ENCODE measurements at regions not wholly inside any gene's neighbourhood (a gene's known extent, or its start where the extent isn't known, plus 50 kb on each side); places are given as distances from the start of the nearest gene placed in this dataset.
A peak's percentile ranks its signal among the peaks of the same experiment; 100 is the strongest.

DNA sequence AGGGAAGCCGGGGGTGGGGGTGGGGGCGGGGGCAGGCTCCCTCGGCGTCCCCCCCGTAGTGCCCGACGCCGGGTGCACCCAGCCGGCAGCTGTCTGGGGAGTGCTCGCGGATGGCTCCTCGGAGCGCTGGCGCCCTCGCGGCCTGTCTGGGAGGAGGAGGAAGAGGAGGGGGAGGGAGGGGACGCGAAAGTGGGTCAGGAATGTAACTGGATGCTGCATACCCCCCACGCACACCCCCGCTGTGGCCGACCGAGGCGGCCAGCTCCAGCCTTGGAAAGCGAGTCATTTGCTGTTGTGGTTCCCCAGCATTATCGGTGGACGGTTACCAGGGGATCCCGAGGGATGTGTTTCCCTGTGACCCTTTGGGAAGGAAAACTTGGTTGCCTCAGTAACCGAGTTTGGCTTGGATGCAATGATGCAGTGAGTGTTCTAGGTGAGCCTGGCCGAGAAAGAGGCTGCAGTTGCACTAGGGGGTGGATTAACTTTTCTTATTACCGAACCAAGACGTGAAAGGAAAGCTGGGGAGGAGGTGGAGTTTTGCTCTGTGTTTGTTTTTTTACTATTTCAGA lies 55.2 kb upstream of the RREB1 start:
- ATAC-seq, result no peak
- DNase-seq (ENCODE audit: extremely low read depth in 1 of 4, low spot score in 3 of 4), result no peak
- no peak for FAIRE-seq
- Histone ChIP-seq H4K20me1 (replicated peaks; ENCODE audit: control insufficient read depth, insufficient read depth, low read length) (no peaks in the 10 kb centered on the region), H3K36me3 (ENCODE audit: control insufficient read depth, insufficient read depth, low read length) (no peaks in the 10 kb centered on the region), H3K27ac (ENCODE audit: extremely low read depth, low read depth, low read length) (no peak overlapping the region), H3K9ac (ENCODE audit: insufficient read depth in 1 of 2, low read depth in 2 of 2, low read length in 2 of 2) (no peak overlapping the region), H3K4me2 (ENCODE audit: insufficient read depth, low read length) (no peak overlapping the region), H2AFZ (ENCODE audit: low read depth, low read length) (peak overlapping the region; percentile 22; the same call in 1 of the 2 replicates), H3K79me2 (ENCODE audit: control insufficient read depth, insufficient read depth, low read length) (no peaks in the 10 kb centered on the region), H3K9me3 (replicated peaks; ENCODE audit: control insufficient read depth, insufficient read depth, low read depth, low read length) (no peaks in the 10 kb centered on the region), H3K27me3 (ENCODE audit: control insufficient read depth in 2 of 2, insufficient read depth in 2 of 2, low read length in 2 of 2) (no peaks in the 10 kb centered on the region), H3K4me1 (replicated peaks in 1 of 2; ENCODE audit: control insufficient read depth in 2 of 2, insufficient read depth in 2 of 2, low read length in 2 of 2) (peaks cover 15 to 27% of the 10 kb centered on the region in 2 experiments), H3K4me3 (no peak overlapping the region), H3K9me1 (ENCODE audit: control insufficient read depth, insufficient read depth, low read length) (no peaks in the 10 kb centered on the region)
- in situ Hi-C loops (cut with MboI) (no loop called here), intact Hi-C loops (cut with micrococcal nuclease) (no loop called here)
- no peak for TF ChIP-seq FOXJ2 (tag; IDR thresholded peaks at IDR 0.05)
- no peak for TF ChIP-seq CCNT2 (IDR thresholded peaks at IDR 0.05; ENCODE audit: borderline replicate concordance, extremely low read depth, insufficient read length, low read depth, low read length)
- TF ChIP-seq PCBP1 (IDR thresholded peaks at IDR 0.05; ENCODE audit: low read depth, low read length, poor library complexity, severe bottlenecking), result peak; percentile 70
- TF ChIP-seq HNRNPH1 (optimal IDR thresholded peaks at IDR 0.05; ENCODE audit: low read depth, low read length), result no peak
- TF ChIP-seq ZNF12 (CRISPR knock-in tag; IDR thresholded peaks at IDR 0.05), result no peak
- TF ChIP-seq LCOR (CRISPR knock-in tag; IDR thresholded peaks at IDR 0.05), result no peak
- no peak for TF ChIP-seq XRCC5 (IDR thresholded peaks at IDR 0.05; ENCODE audit: low read depth, low read length)
- TF ChIP-seq SMAD2 (IDR thresholded peaks at IDR 0.05; ENCODE audit: low read depth, low read length), result no peak
- ChIA-PET POLR2A (no interaction called here), CTCF (ENCODE audit: low intra/inter-chr PET ratio) (no interaction called here)
- BruUV-seq (replicated peaks), result no TSS peak
- 86% methylated on average over 14 of the region's 31 CpGs for WGBS (ENCODE audit: insufficient coverage, low coverage, missing lambda C conversion rate)

Measured in K562 (cell line).